Spleen (tissue), 7 donors: ENCODE measurements at regions not wholly inside any gene's neighbourhood (a gene's known extent, or its start where the extent isn't known, plus 50 kb on each side); places are given as distances from the start of the nearest gene placed in this dataset.

Experiments used
- POLR2AphosphoS5 ChIP-seq, 3 donors: sonication (generic); formaldehyde crosslinking; IDR thresholded peaks; one replicate each; pipeline ENCODE4 v1.5.1; 2017; ENCODE audit warnings: antibody characterized with exemption in 3 of 3
- TF ChIP-seq, protein P1 (sequence below), 11 experiments: fragments of 200-600 bp in 7 of 11; fragments of 450-650 bp in 4 of 11; sonication (generic) in 4 of 11; IDR thresholded peaks in 8 of 11; conservative IDR thresholded peaks in 3 of 11; 1 replicate in 7 of 11; 2 replicates in 4 of 11; pipeline versions ENCODE4 v1.4.0 to v1.8.0; 2016 to 2021; ENCODE audit warnings: antibody characterized with exemption in 11 of 11, inconsistent platforms in 4 of 11, mild to moderate bottlenecking in 1 of 11
- donor health status: DM: no; HTN: no; CAD: no; lungs with moderate emphysema.
- donor health status: DM: no; HTN: no; CAD: no.
- donor health status: DM: no; HTN: no; CAD: no.

DNA sequence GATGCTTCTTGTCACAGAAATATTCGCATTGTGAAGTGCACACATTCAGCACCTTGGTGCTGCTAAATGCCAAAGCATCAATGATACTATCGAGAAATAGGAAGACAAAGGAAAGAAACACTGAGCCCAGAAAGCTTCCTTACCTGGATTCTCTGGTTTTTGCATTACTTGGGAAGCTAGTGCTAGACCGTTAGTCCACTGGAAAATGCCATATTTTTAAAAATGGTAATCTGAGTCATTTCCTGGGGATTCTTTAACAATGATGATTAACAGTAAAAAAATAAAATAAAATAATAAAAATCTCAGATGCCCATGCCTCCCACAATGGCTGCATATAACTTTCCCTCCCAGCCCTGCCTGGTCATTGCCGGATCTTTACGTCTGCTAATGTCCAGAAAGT, 420.1 kb upstream of the MGMT start:
- TF ChIP-seq POLR2AphosphoS5 (IDR thresholded peaks at IDR 0.05) = no peak
- TF ChIP-seq, protein P1, sequence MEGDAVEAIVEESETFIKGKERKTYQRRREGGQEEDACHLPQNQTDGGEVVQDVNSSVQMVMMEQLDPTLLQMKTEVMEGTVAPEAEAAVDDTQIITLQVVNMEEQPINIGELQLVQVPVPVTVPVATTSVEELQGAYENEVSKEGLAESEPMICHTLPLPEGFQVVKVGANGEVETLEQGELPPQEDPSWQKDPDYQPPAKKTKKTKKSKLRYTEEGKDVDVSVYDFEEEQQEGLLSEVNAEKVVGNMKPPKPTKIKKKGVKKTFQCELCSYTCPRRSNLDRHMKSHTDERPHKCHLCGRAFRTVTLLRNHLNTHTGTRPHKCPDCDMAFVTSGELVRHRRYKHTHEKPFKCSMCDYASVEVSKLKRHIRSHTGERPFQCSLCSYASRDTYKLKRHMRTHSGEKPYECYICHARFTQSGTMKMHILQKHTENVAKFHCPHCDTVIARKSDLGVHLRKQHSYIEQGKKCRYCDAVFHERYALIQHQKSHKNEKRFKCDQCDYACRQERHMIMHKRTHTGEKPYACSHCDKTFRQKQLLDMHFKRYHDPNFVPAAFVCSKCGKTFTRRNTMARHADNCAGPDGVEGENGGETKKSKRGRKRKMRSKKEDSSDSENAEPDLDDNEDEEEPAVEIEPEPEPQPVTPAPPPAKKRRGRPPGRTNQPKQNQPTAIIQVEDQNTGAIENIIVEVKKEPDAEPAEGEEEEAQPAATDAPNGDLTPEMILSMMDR (IDR thresholded peaks at IDR 0.05 in 8 of 11, conservative IDR thresholded peaks at IDR 0.05 in 3 of 11) = no peak
